H1 (cell line): ENCODE measurements at regions not wholly inside any gene's neighbourhood (a gene's known extent, or its start where the extent isn't known, plus 50 kb on each side); places are given as distances from the start of the nearest gene placed in this dataset.

Experiments used
- ASH2L ChIP-seq: fragments of 200-600, 300-600 bp; sonication (generic); IDR thresholded peaks from one replicate; pipeline ENCODE4 v1.7.1; 2017; ENCODE audit warnings: low read length
- BCL11A ChIP-seq, 2 experiments: IDR thresholded peaks; one replicate each; pipeline ENCODE4 v1.6.1; 2011; ENCODE audit warnings: low read depth in 2 of 2, low read length in 2 of 2, mild to moderate bottlenecking in 2 of 2
- CHD2 ChIP-seq: IDR thresholded peaks from 2 replicates; pipeline ENCODE4 v1.6.1; 2012; ENCODE audit warnings: low read length, improper control_type of control experiment
- FOSL1 ChIP-seq: IDR thresholded peaks from 2 replicates; pipeline ENCODE4 v1.6.1; 2011; ENCODE audit warnings: mild to moderate bottlenecking, low read depth, low read length, moderate library complexity; ENCODE audit not compliant: insufficient read depth
- GTF2F1 ChIP-seq: IDR thresholded peaks from 2 replicates; pipeline ENCODE4 v1.6.1; 2012; ENCODE audit warnings: low read depth, low read length, improper control_type of control experiment, borderline replicate concordance
- JUND ChIP-seq: IDR thresholded peaks from 2 replicates; pipeline ENCODE4 v1.6.1; 2011; ENCODE audit warnings: mild to moderate bottlenecking, improper control_type of control experiment, low read length
- RFX5 ChIP-seq: IDR thresholded peaks from 2 replicates; pipeline ENCODE4 v1.6.1; 2011; ENCODE audit warnings: low read depth, low read length, improper control_type of control experiment, borderline replicate concordance
- RNF2 ChIP-seq: fragments of 200-900, 300-1000 bp; sonication (generic); IDR thresholded peaks from 2 replicates; pipeline ENCODE4 v1.7.1; 2016; ENCODE audit warnings: borderline replicate concordance, low read depth, mild to moderate bottlenecking, antibody characterized with exemption, low read length; ENCODE audit not compliant: poor library complexity, severe bottlenecking; ENCODE audit errors: missing control alignments
- TF ChIP-seq, protein P1 (sequence below): fragments of 300-600 bp; sonication (generic); IDR thresholded peaks from 2 replicates; pipeline ENCODE4 v1.7.1; 2012; ENCODE audit warnings: low read length, moderate library complexity, mild to moderate bottlenecking, inconsistent platforms; ENCODE audit not compliant: insufficient replicate concordance

DNA sequence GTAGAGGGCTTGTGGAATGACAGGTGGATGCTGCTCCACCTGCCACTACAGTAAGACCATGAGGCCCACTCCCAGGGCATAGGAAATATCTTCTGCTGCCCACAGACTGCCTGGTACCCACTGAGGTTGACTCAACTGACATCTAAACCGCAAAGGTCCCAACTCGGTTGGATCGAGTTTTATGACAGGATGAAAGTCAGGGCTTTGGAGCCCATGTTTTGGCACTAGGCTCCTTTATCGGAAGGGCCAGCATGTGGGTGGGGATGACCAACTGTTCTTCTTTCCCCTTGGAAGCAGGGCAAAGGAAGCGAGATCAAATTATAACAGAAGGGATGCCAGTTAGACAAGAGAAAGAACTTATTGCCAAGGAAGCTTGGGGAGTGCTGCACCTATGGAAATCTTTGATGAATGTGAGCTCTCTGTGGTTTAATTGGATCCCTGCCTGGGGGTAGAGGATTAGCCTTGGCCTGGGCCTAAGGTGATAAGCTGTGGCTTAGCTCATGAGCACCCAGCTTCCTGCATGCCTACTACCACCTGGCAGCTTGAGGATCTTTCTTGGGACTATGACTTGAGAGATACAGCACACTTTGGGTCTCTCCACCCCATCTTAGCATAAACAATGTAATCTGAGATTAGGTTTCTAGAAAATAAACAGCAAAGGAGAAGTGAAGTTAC, 121.8 kb downstream of the KCNA5 start (continued):
- TF ChIP-seq, protein P1, sequence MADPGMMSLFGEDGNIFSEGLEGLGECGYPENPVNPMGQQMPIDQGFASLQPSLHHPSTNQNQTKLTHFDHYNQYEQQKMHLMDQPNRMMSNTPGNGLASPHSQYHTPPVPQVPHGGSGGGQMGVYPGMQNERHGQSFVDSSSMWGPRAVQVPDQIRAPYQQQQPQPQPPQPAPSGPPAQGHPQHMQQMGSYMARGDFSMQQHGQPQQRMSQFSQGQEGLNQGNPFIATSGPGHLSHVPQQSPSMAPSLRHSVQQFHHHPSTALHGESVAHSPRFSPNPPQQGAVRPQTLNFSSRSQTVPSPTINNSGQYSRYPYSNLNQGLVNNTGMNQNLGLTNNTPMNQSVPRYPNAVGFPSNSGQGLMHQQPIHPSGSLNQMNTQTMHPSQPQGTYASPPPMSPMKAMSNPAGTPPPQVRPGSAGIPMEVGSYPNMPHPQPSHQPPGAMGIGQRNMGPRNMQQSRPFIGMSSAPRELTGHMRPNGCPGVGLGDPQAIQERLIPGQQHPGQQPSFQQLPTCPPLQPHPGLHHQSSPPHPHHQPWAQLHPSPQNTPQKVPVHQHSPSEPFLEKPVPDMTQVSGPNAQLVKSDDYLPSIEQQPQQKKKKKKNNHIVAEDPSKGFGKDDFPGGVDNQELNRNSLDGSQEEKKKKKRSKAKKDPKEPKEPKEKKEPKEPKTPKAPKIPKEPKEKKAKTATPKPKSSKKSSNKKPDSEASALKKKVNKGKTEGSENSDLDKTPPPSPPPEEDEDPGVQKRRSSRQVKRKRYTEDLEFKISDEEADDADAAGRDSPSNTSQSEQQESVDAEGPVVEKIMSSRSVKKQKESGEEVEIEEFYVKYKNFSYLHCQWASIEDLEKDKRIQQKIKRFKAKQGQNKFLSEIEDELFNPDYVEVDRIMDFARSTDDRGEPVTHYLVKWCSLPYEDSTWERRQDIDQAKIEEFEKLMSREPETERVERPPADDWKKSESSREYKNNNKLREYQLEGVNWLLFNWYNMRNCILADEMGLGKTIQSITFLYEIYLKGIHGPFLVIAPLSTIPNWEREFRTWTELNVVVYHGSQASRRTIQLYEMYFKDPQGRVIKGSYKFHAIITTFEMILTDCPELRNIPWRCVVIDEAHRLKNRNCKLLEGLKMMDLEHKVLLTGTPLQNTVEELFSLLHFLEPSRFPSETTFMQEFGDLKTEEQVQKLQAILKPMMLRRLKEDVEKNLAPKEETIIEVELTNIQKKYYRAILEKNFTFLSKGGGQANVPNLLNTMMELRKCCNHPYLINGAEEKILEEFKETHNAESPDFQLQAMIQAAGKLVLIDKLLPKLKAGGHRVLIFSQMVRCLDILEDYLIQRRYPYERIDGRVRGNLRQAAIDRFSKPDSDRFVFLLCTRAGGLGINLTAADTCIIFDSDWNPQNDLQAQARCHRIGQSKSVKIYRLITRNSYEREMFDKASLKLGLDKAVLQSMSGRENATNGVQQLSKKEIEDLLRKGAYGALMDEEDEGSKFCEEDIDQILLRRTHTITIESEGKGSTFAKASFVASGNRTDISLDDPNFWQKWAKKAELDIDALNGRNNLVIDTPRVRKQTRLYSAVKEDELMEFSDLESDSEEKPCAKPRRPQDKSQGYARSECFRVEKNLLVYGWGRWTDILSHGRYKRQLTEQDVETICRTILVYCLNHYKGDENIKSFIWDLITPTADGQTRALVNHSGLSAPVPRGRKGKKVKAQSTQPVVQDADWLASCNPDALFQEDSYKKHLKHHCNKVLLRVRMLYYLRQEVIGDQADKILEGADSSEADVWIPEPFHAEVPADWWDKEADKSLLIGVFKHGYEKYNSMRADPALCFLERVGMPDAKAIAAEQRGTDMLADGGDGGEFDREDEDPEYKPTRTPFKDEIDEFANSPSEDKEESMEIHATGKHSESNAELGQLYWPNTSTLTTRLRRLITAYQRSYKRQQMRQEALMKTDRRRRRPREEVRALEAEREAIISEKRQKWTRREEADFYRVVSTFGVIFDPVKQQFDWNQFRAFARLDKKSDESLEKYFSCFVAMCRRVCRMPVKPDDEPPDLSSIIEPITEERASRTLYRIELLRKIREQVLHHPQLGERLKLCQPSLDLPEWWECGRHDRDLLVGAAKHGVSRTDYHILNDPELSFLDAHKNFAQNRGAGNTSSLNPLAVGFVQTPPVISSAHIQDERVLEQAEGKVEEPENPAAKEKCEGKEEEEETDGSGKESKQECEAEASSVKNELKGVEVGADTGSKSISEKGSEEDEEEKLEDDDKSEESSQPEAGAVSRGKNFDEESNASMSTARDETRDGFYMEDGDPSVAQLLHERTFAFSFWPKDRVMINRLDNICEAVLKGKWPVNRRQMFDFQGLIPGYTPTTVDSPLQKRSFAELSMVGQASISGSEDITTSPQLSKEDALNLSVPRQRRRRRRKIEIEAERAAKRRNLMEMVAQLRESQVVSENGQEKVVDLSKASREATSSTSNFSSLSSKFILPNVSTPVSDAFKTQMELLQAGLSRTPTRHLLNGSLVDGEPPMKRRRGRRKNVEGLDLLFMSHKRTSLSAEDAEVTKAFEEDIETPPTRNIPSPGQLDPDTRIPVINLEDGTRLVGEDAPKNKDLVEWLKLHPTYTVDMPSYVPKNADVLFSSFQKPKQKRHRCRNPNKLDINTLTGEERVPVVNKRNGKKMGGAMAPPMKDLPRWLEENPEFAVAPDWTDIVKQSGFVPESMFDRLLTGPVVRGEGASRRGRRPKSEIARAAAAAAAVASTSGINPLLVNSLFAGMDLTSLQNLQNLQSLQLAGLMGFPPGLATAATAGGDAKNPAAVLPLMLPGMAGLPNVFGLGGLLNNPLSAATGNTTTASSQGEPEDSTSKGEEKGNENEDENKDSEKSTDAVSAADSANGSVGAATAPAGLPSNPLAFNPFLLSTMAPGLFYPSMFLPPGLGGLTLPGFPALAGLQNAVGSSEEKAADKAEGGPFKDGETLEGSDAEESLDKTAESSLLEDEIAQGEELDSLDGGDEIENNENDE, result no peak
- TF ChIP-seq JUND (no peak), FOSL1 (no peak), BCL11A (IDR thresholded peaks at IDR 0.05; ENCODE audit: low read depth in 2 of 2, low read length in 2 of 2) (no peak), RNF2 (no peak), GTF2F1 (no peak), CHD2 (no peak), RFX5 (no peak), ASH2L (no peak)
